CD4-positive, alpha-beta memory T cell (primary cell): ENCODE measurements at regions not wholly inside any gene's neighbourhood (a gene's known extent, or its start where the extent isn't known, plus 50 kb on each side); places are given as distances from the start of the nearest gene placed in this dataset.

Experiments used
- CTCF ChIA-PET: fragments of 350-600 bp; sonication (Branson Sonifier 250); formaldehyde crosslinking; loops from one replicate; lab custom pipeline; 2021; ENCODE audit warnings: inconsistent platforms; ENCODE audit not compliant: partially characterized antibody; lab: Charles Lee
- POLR2A ChIA-PET: fragments of 350-600 bp; sonication (Branson Sonifier 250); formaldehyde crosslinking; loops from one replicate; lab custom pipeline; 2021; ENCODE audit not compliant: partially characterized antibody; lab: Charles Lee
- DNase-seq, 5 donors: peaks; one replicate each; pipeline versions ENCODE4 v3.0.0 to v3.0.0-alpha.2; 2020 to 2022; ENCODE audit warnings: mixed read lengths in 1 of 5
- H3K27ac ChIP-seq: one replicate; pipeline ENCODE4 v1.7.0; 2013; ENCODE audit warnings: low read depth, low read length
- H3K27me3 ChIP-seq: 2 replicates; pipeline ENCODE4 v1.7.0; 2013; ENCODE audit warnings: mild to moderate bottlenecking, low read length, moderate library complexity; ENCODE audit not compliant: insufficient read depth
- H3K36me3 ChIP-seq: 2 replicates; pipeline ENCODE4 v1.7.0; 2013; ENCODE audit warnings: mild to moderate bottlenecking, low read length, moderate library complexity; ENCODE audit not compliant: insufficient read depth
- H3K4me1 ChIP-seq: 2 replicates; pipeline ENCODE4 v1.7.0; 2013; ENCODE audit warnings: mild to moderate bottlenecking, low read length, moderate library complexity; ENCODE audit not compliant: insufficient read depth
- H3K4me3 ChIP-seq, 2 donors: one replicate each; pipeline ENCODE4 v1.7.0; 2013; ENCODE audit warnings: low read length in 2 of 2, mild to moderate bottlenecking in 1 of 2
- H3K9me3 ChIP-seq, 2 donors: one replicate each; pipeline ENCODE4 v1.7.0; 2013; ENCODE audit warnings: low read length in 2 of 2, control low read depth in 1 of 2; ENCODE audit not compliant: control insufficient read depth in 1 of 2
- H3K27ac Mint-ChIP-seq, 7 donors: one replicate each; pipeline ENCODE4 v1.8.0; 2020 to 2021; ENCODE audit warnings: mixed read lengths in 7 of 7, mild to moderate bottlenecking in 6 of 7, inconsistent platforms in 3 of 7, moderate library complexity in 3 of 7
- H3K27me3 Mint-ChIP-seq, 2 donors: one replicate each; pipeline ENCODE4 v1.8.0; 2020 to 2021; ENCODE audit warnings: mixed read lengths in 2 of 2
- H3K36me3 Mint-ChIP-seq, 2 donors: one replicate each; pipeline ENCODE4 v1.8.0; 2020 to 2021; ENCODE audit warnings: mixed read lengths in 2 of 2, inconsistent platforms in 1 of 2, mild to moderate bottlenecking in 1 of 2
- H3K4me1 Mint-ChIP-seq, 4 donors: one replicate each; pipeline ENCODE4 v1.8.0; 2020 to 2021; ENCODE audit warnings: mixed read lengths in 4 of 4, mild to moderate bottlenecking in 1 of 4
- H3K4me3 Mint-ChIP-seq, 8 donors: one replicate each; pipeline ENCODE4 v1.8.0; 2020 to 2021; ENCODE audit warnings: mixed read lengths in 8 of 8, mild to moderate bottlenecking in 7 of 8, moderate library complexity in 6 of 8, inconsistent platforms in 3 of 8
- H3K9me3 Mint-ChIP-seq, 8 donors: one replicate each; pipeline ENCODE4 v1.8.0; 2020 to 2021; ENCODE audit warnings: mixed read lengths in 8 of 8, mild to moderate bottlenecking in 5 of 8, inconsistent platforms in 3 of 8, moderate library complexity in 1 of 8
- intact Hi-C: fragments of 100-400 bp; cut with micrococcal nuclease; formaldehyde crosslinking; loops from one replicate; pipeline ENCODE4 v1.15.1; 2023

- CTCF ChIA-PET, result no interaction called here
- POLR2A ChIA-PET, result no interaction called here
- Histone ChIP-seq H3K4me1 (no peaks in the 10 kb centered on the region), H3K9me3 (no peaks in the 10 kb centered on the region), H3K4me3 (no peak overlapping the region), H3K27ac (no peak overlapping the region), H3K27me3 (no peaks in the 10 kb centered on the region), H3K36me3 (no peaks in the 10 kb centered on the region)
- DNase-seq, result no peak
- no peaks in the 10 kb centered on the region for H3K27me3 Mint-ChIP-seq
- no peaks in the 10 kb centered on the region for H3K36me3 Mint-ChIP-seq
- H3K4me1 Mint-ChIP-seq, result peaks cover 0 to 8% (median 2%) of the 10 kb centered on the region in 4 donors
- no peak overlapping the region for H3K27ac Mint-ChIP-seq
- H3K4me3 Mint-ChIP-seq, result no peak overlapping the region
- H3K9me3 Mint-ChIP-seq, result peaks cover 0 to 5% (median under 1%) of the 10 kb centered on the region in 8 donors
- intact Hi-C loops, result no loop called here
Measured at GRCh38 chrX:115939636-115940160, 230.8 kb upstream of the AGTR2 start.

GRCh38 chrX:115940348-115940747 lies 230.2 kb upstream of the AGTR2 start:
- Histone ChIP-seq H3K4me3 (no peak overlapping the region), H3K4me1 (no peaks in the 10 kb centered on the region), H3K36me3 (no peaks in the 10 kb centered on the region), H3K27me3 (no peaks in the 10 kb centered on the region), H3K27ac (no peak overlapping the region), H3K9me3 (no peaks in the 10 kb centered on the region)
- H3K27me3 Mint-ChIP-seq, result no peaks in the 10 kb centered on the region
- peak overlapping the region in 1 of 7 donors; percentile 68 for H3K27ac Mint-ChIP-seq
- intact Hi-C loops, result no loop called here
- ChIA-PET CTCF (no interaction called here), POLR2A (no interaction called here)
- H3K4me1 Mint-ChIP-seq, result peaks cover 0 to 8% (median 2%) of the 10 kb centered on the region in 4 donors
- H3K4me3 Mint-ChIP-seq, result peak overlapping the region in 1 of 8 donors; percentile 6
- DNase-seq, result peak in 1 of 5 donors; percentile 0
- H3K9me3 Mint-ChIP-seq, result peaks cover 0 to 5% (median under 1%) of the 10 kb centered on the region in 8 donors
- H3K36me3 Mint-ChIP-seq, result no peaks in the 10 kb centered on the region

DNA sequence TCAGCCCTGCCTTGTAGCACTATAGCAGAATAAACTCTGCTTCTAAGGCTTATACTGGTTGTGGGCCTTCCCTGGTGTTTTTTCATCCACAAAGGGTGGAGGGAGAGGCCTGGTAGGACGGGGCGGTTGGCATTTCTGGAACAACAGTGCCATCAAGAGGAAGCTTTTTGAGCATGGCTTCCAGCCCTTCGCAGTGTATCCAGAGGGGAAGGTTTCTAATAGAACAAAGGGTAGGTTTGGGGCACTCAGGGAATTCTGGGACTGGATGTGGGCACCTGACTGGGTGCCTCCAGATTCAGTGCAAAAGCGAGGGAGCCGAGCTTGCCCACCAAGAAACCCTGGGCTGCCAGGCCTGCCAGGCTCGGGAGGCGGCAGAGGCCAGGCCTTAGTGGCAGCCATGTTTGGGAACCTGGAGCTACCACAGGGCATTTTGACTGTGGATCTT lies 229.6 kb upstream of the AGTR2 start:
- Histone ChIP-seq H3K4me1 (no peaks in the 10 kb centered on the region), H3K27ac (no peak overlapping the region), H3K27me3 (no peaks in the 10 kb centered on the region), H3K36me3 (no peaks in the 10 kb centered on the region), H3K4me3 (no peak overlapping the region), H3K9me3 (no peaks in the 10 kb centered on the region)
- Mint-ChIP-seq H3K4me1 (peaks cover 0 to 8% (median 2%) of the 10 kb centered on the region in 4 donors), H3K27ac (peak overlapping the region in 1 of 7 donors; percentile 68), H3K4me3 (peak overlapping the region in 1 of 8 donors; percentile 57), H3K36me3 (no peaks in the 10 kb centered on the region), H3K9me3 (peaks cover 0 to 5% (median 0%) of the 10 kb centered on the region in 8 donors), H3K27me3 (no peaks in the 10 kb centered on the region)
- POLR2A ChIA-PET, result no interaction called here
- CTCF ChIA-PET, result no interaction called here
- intact Hi-C loops, result no loop called here
- peak in 4 of 5 donors; percentile 69 to 78 (median 74) for DNase-seq

DNA sequence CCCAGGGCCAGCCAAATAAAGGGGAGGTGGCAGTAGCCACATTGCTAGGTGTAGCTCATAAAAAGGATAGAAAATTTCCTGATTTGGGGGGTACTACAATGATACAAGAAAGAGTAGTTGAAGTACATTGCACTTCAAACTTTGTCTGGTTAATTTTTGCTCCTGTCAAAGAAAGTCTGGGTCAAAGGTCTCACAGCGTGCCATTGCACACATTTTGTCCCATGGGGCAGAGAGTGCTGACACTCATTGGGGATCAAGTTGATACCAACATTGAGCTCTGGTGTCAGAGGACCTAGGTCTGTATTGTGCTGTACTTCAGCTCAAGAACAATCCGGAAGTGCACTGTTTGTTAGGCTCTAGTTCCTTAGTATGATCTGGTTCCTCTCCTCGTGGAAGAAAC lies 229.2 kb upstream of the AGTR2 start:
- Mint-ChIP-seq H3K4me3 (no peak overlapping the region), H3K36me3 (no peaks in the 10 kb centered on the region), H3K27ac (no peak overlapping the region), H3K4me1 (peaks cover 0 to 8% (median 2%) of the 10 kb centered on the region in 4 donors), H3K27me3 (no peaks in the 10 kb centered on the region), H3K9me3 (peaks cover 0 to 7% (median 0%) of the 10 kb centered on the region in 8 donors)
- DNase-seq, result no peak
- intact Hi-C loops, result no loop called here
- ChIA-PET POLR2A (no interaction called here), CTCF (no interaction called here)
- H3K4me1 ChIP-seq, result no peaks in the 10 kb centered on the region
- no peak overlapping the region for H3K27ac ChIP-seq
- H3K36me3 ChIP-seq, result no peaks in the 10 kb centered on the region
- no peak overlapping the region for H3K4me3 ChIP-seq
- no peaks in the 10 kb centered on the region for H3K27me3 ChIP-seq
- no peaks in the 10 kb centered on the region for H3K9me3 ChIP-seq

DNA sequence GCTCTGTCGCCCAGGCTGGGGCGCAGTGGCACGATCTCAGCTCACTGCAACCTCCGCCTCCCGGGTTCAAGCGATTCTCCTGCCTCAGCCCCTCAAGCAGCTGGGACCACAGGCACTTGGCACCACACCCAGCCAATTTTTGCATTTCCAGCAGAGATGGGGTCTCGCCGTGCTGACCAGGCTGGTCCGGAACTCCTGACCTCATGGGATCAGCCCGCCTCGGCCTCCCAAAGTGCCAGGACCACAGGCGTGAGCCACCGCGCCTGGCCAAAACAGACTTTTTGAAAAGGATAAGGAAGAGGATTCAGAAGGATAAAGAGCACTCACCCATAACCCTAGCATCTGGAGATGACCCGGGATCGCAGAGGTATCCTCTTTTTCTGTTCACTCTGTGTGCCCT lies 224.5 kb upstream of the AGTR2 start:
- intact Hi-C loops, result no loop called here
- Mint-ChIP-seq H3K4me3 (no peak overlapping the region), H3K27me3 (no peaks in the 10 kb centered on the region), H3K36me3 (no peaks in the 10 kb centered on the region), H3K4me1 (peaks cover 0 to under 1% (median 0%) of the 10 kb centered on the region in 4 donors), H3K9me3 (peaks cover 0 to 11% (median 2%) of the 10 kb centered on the region in 8 donors), H3K27ac (no peak overlapping the region)
- Histone ChIP-seq H3K4me3 (no peak overlapping the region), H3K36me3 (no peaks in the 10 kb centered on the region), H3K4me1 (no peaks in the 10 kb centered on the region), H3K27ac (no peak overlapping the region), H3K27me3 (no peaks in the 10 kb centered on the region), H3K9me3 (no peaks in the 10 kb centered on the region)
- CTCF ChIA-PET, result no interaction called here
- no peak for DNase-seq
- POLR2A ChIA-PET, result no interaction called here

DNA sequence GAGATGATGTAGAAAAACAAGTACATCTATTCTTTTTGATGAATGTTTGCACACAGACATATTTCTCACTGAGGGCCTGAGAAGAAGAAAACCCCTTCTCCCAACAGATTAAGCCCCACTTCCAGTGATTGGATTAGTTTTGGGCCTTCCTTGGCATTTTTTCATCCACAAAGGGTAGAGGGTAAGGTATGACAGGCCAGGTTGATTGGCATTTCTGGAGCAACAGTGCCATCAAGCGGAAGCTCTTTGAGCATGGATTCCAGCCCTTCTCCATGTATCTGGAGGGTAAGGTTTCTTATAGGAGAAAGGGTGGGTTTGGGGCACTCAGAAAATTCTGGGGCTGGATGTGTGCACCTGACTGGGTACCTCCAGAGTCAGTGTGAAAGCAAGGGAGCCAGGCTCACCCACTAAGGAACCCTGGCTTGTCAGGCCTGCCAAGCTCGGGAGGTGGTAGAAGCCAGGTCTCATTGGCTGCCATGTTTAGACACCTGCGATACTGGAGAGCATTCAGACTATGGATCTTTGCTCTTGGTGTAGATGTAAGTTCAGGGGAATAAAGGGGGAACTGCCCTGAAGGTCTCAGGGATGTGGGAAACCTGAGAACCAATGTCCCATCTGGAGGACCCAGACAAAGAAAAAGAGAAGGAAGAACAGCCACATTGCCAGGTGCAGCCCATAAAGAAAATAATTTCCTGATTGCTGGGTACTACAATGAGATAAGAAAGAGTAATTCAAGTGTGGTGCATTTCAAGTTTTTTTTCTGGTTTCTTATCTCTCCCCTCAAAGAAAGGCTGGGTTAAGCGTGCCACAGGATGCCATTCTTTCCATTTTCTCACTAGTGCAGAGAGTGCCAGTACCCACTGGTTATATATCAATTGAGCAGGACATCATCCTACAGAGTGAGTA lies 222.3 kb upstream of the AGTR2 start:
- Mint-ChIP-seq H3K4me3 (no peak overlapping the region), H3K36me3 (no peaks in the 10 kb centered on the region), H3K27me3 (no peaks in the 10 kb centered on the region), H3K9me3 (peaks cover 0 to 9% (median 2%) of the 10 kb centered on the region in 8 donors), H3K27ac (no peak overlapping the region), H3K4me1 (no peaks in the 10 kb centered on the region)
- Histone ChIP-seq H3K4me1 (no peaks in the 10 kb centered on the region), H3K27ac (no peak overlapping the region), H3K27me3 (no peaks in the 10 kb centered on the region), H3K36me3 (no peaks in the 10 kb centered on the region), H3K9me3 (no peaks in the 10 kb centered on the region), H3K4me3 (no peak overlapping the region)
- POLR2A ChIA-PET, result no interaction called here
- CTCF ChIA-PET, result no interaction called here
- intact Hi-C loops, result no loop called here
- DNase-seq, result peak in 3 of 5 donors; percentile 9 to 15 (median 14)

- no peaks in the 10 kb centered on the region for H3K4me1 ChIP-seq
- Mint-ChIP-seq H3K27ac (no peak overlapping the region), H3K36me3 (no peaks in the 10 kb centered on the region), H3K4me3 (no peak overlapping the region), H3K4me1 (no peaks in the 10 kb centered on the region), H3K27me3 (no peaks in the 10 kb centered on the region), H3K9me3 (peaks cover 0 to 9% (median 2%) of the 10 kb centered on the region in 8 donors)
- H3K4me3 ChIP-seq, result no peak overlapping the region
- H3K36me3 ChIP-seq, result no peaks in the 10 kb centered on the region
- intact Hi-C loops, result no loop called here
- H3K27ac ChIP-seq, result no peak overlapping the region
- no peaks in the 10 kb centered on the region for H3K27me3 ChIP-seq
- no peaks in the 10 kb centered on the region for H3K9me3 ChIP-seq
- CTCF ChIA-PET, result no interaction called here
- DNase-seq, result peak in 4 of 5 donors; percentile 21 to 36 (median 26)
- POLR2A ChIA-PET, result no interaction called here
Measured at GRCh38 chrX:115949900-115950822, 220.4 kb upstream of the AGTR2 start.
